ENCODE measurements at regions not wholly inside any gene's neighbourhood (a gene's known extent, or its start where the extent isn't known, plus 50 kb on each side); places are given as distances from the start of the nearest gene placed in this dataset.

- TF ChIP-seq CTCF (IDR thresholded peaks at IDR 0.05): no peak
- TF ChIP-seq POLR2A (IDR thresholded peaks at IDR 0.05): no peak
- no peak for TF ChIP-seq EP300 (IDR thresholded peaks at IDR 0.05)
Measured at GRCh38 chr21:27225151-27225550, 258.3 kb upstream of the ADAMTS5 start.
